GM23338 (cell line): ENCODE measurements at regions not wholly inside any gene's neighbourhood (a gene's known extent, or its start where the extent isn't known, plus 50 kb on each side); places are given as distances from the start of the nearest gene placed in this dataset.

ENCODE experiments used
- ATAC-seq: fragments of 200-7000 bp; cut with Tn5 transposase; 3 replicates; pipeline ENCODE4 v1.9.1; 2020
- DNase-seq: peaks from one replicate; pipeline ENCODE4 v3.0.0-alpha.2; 2015; ENCODE audit warnings: low spot score
- H2AFZ ChIP-seq: fragments of 200-600 bp; sonication (generic); 2 replicates; pipeline ENCODE4 v1.8.0; 2016; ENCODE audit warnings: antibody characterized with exemption, mild to moderate bottlenecking, moderate library complexity
- H3F3A ChIP-seq: fragments of 200-600 bp; sonication (generic); replicated peaks from 2 replicates; pipeline ENCODE4 v1.8.0; 2017; ENCODE audit warnings: antibody characterized with exemption, mixed run types, low read depth
- H3K27ac ChIP-seq: fragments of 200-600 bp; sonication (generic); 2 replicates; pipeline ENCODE4 v1.6.1; 2016; ENCODE audit warnings: low read depth
- H3K27me3 ChIP-seq: fragments of 200-600 bp; sonication (generic); 2 replicates; pipeline ENCODE4 v1.8.0; 2016; ENCODE audit warnings: mild to moderate bottlenecking, mixed run types, moderate library complexity; ENCODE audit not compliant: insufficient read depth
- H3K36me3 ChIP-seq: fragments of 200-600 bp; sonication (generic); 2 replicates; pipeline ENCODE4 v1.8.0; 2016; ENCODE audit warnings: mild to moderate bottlenecking; ENCODE audit not compliant: insufficient read depth
- H3K4me1 ChIP-seq: fragments of 200-600 bp; sonication (generic); 2 replicates; pipeline ENCODE4 v1.8.0; 2016; ENCODE audit warnings: mild to moderate bottlenecking, moderate library complexity; ENCODE audit not compliant: insufficient read depth
- H3K4me2 ChIP-seq: fragments of 200-600 bp; sonication (generic); 2 replicates; pipeline ENCODE4 v1.7.1; 2017; ENCODE audit warnings: mixed run types
- H3K4me3 ChIP-seq: fragments of 200-600 bp; sonication (generic); 2 replicates; pipeline ENCODE4 v1.6.1; 2016; ENCODE audit warnings: mixed run types
- H3K79me2 ChIP-seq: fragments of 200-600 bp; sonication (generic); replicated peaks from 2 replicates; pipeline ENCODE4 v1.8.0; 2017; ENCODE audit warnings: mild to moderate bottlenecking; ENCODE audit not compliant: insufficient read depth
- H3K9me2 ChIP-seq: fragments of 200-600 bp; sonication (generic); 2 replicates; pipeline ENCODE4 v1.8.0; 2017; ENCODE audit not compliant: insufficient read depth
- H4K20me1 ChIP-seq: fragments of 200-600 bp; sonication (generic); replicated peaks from 2 replicates; pipeline ENCODE4 v1.8.0; 2017; ENCODE audit warnings: mild to moderate bottlenecking; ENCODE audit not compliant: insufficient read depth
- H3K27ac Mint-ChIP-seq: 2 replicates; pipeline ENCODE4 v1.8.0; 2020; ENCODE audit warnings: inconsistent platforms, mild to moderate bottlenecking, moderate library complexity, mixed read lengths
- H3K27me3 Mint-ChIP-seq: 3 replicates; pipeline ENCODE4 v1.8.0; 2022; ENCODE audit warnings: low read depth, mild to moderate bottlenecking, moderate library complexity, mixed read lengths, inconsistent platforms; ENCODE audit not compliant: insufficient read depth, poor library complexity
- H3K36me3 Mint-ChIP-seq: 3 replicates; pipeline ENCODE4 v1.8.0; 2021; ENCODE audit warnings: low read depth, mild to moderate bottlenecking, inconsistent platforms, moderate library complexity, mixed read lengths
- H3K4me1 Mint-ChIP-seq: 3 replicates; pipeline ENCODE4 v1.8.0; 2020; ENCODE audit warnings: mild to moderate bottlenecking, inconsistent platforms, mixed read lengths
- H3K4me3 Mint-ChIP-seq: 3 replicates; pipeline ENCODE4 v1.8.0; 2021; ENCODE audit warnings: moderate library complexity, mild to moderate bottlenecking, inconsistent platforms, mixed read lengths
- H3K9me3 Mint-ChIP-seq: 3 replicates; pipeline ENCODE4 v1.8.0; 2020; ENCODE audit warnings: moderate library complexity, mild to moderate bottlenecking, inconsistent platforms, mixed read lengths
- ETS1 ChIP-seq: IDR thresholded peaks from 2 replicates; pipeline ENCODE4 v1.6.1; 2016; ENCODE audit warnings: antibody characterized with exemption
- EZH2 ChIP-seq: fragments of 200-600 bp; sonication (generic); IDR thresholded peaks from one replicate; pipeline ENCODE4 v1.8.0; 2017; ENCODE audit warnings: antibody characterized with exemption, mild to moderate bottlenecking, low read depth; ENCODE audit not compliant: unreplicated experiment
- EZH2phosphoT487 ChIP-seq: fragments of 200-600 bp; sonication (generic); IDR thresholded peaks from one replicate; pipeline ENCODE4 v1.8.1; 2018; ENCODE audit warnings: antibody characterized with exemption; ENCODE audit not compliant: unreplicated experiment
- NANOG ChIP-seq: IDR thresholded peaks from 2 replicates; pipeline ENCODE4 v1.6.1; 2016; ENCODE audit warnings: antibody characterized with exemption, borderline replicate concordance
- POLR2AphosphoS5 ChIP-seq: IDR thresholded peaks from 2 replicates; pipeline ENCODE4 v1.6.1; 2016; ENCODE audit warnings: antibody characterized with exemption, low read depth
- ZNF331 ChIP-seq: fragments of 250-450 bp; sonication (Bioruptor Pico); IDR thresholded peaks from 2 replicates; pipeline ENCODE4 v1.5.0; 2020; ENCODE audit warnings: low read depth, mild to moderate bottlenecking, moderate library complexity
- ZNF462 ChIP-seq: fragments of 250-450 bp; sonication (Bioruptor Pico); IDR thresholded peaks from 2 replicates; pipeline ENCODE4 v1.5.0; 2020; ENCODE audit warnings: mild to moderate bottlenecking, moderate library complexity
- TF ChIP-seq, protein P1 (sequence below): IDR thresholded peaks from one replicate; pipeline ENCODE4 v1.6.1; 2018; ENCODE audit warnings: antibody characterized with exemption; ENCODE audit not compliant: unreplicated experiment

GRCh38 chr10:120209124-120209762, 247.8 kb upstream of the PLPP4 start:
- Histone ChIP-seq H3K27ac (no peak overlapping the region), H3K4me3 (no peak overlapping the region), H2AFZ (0 out of 2 replicates have a peak overlapping the region, but pooled peaks have one; percentile 56), H3K27me3 (no peaks in the 10 kb centered on the region), H4K20me1 (no peaks in the 10 kb centered on the region), H3K79me2 (no peaks in the 10 kb centered on the region), H3K4me2 (no peak overlapping the region), H3K36me3 (no peaks in the 10 kb centered on the region), H3K9me2 (no peaks in the 10 kb centered on the region; the same call in 1 of the 2 replicates), H3F3A (no peaks in the 10 kb centered on the region), H3K4me1 (no peaks in the 10 kb centered on the region)
- Mint-ChIP-seq H3K4me3 (no peak overlapping the region), H3K4me1 (no peaks in the 10 kb centered on the region), H3K27me3 (peaks cover 2% of the 10 kb centered on the region), H3K27ac (no peak overlapping the region), H3K36me3 (peaks cover 4% of the 10 kb centered on the region), H3K9me3 (peaks cover 8% of the 10 kb centered on the region)
- no peak for ATAC-seq
- no peak for DNase-seq
- TF ChIP-seq ZNF331 (CRISPR knock-in tag) (no peak), ZNF462 (no peak), POLR2AphosphoS5 (no peak), ETS1 (no peak), EZH2phosphoT487 (no peak), NANOG (no peak), EZH2 (no peak)
- TF ChIP-seq, protein P1, sequence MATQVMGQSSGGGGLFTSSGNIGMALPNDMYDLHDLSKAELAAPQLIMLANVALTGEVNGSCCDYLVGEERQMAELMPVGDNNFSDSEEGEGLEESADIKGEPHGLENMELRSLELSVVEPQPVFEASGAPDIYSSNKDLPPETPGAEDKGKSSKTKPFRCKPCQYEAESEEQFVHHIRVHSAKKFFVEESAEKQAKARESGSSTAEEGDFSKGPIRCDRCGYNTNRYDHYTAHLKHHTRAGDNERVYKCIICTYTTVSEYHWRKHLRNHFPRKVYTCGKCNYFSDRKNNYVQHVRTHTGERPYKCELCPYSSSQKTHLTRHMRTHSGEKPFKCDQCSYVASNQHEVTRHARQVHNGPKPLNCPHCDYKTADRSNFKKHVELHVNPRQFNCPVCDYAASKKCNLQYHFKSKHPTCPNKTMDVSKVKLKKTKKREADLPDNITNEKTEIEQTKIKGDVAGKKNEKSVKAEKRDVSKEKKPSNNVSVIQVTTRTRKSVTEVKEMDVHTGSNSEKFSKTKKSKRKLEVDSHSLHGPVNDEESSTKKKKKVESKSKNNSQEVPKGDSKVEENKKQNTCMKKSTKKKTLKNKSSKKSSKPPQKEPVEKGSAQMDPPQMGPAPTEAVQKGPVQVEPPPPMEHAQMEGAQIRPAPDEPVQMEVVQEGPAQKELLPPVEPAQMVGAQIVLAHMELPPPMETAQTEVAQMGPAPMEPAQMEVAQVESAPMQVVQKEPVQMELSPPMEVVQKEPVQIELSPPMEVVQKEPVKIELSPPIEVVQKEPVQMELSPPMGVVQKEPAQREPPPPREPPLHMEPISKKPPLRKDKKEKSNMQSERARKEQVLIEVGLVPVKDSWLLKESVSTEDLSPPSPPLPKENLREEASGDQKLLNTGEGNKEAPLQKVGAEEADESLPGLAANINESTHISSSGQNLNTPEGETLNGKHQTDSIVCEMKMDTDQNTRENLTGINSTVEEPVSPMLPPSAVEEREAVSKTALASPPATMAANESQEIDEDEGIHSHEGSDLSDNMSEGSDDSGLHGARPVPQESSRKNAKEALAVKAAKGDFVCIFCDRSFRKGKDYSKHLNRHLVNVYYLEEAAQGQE = no peak
